IPS-15b (cell line): ENCODE measurements at regions not wholly inside any gene's neighbourhood (a gene's known extent, or its start where the extent isn't known, plus 50 kb on each side); places are given as distances from the start of the nearest gene placed in this dataset.

ENCODE experiments used
- H3K27me3 ChIP-seq: one replicate; pipeline ENCODE4 v1.6.1; 2013; ENCODE audit warnings: low read length; ENCODE audit not compliant: control insufficient read depth, insufficient read depth
- H3K36me3 ChIP-seq: one replicate; pipeline ENCODE4 v1.6.1; 2013; ENCODE audit warnings: low read length; ENCODE audit not compliant: control insufficient read depth, insufficient read depth
- H3K4me1 ChIP-seq: one replicate; pipeline ENCODE4 v1.6.1; 2013; ENCODE audit warnings: mild to moderate bottlenecking, low read length; ENCODE audit not compliant: control insufficient read depth, insufficient read depth
- H3K4me3 ChIP-seq: one replicate; pipeline ENCODE4 v1.5.1; 2013; ENCODE audit warnings: low read depth, low read length
- H3K9ac ChIP-seq: one replicate; pipeline ENCODE4 v1.6.1; 2013; ENCODE audit warnings: low read depth, mild to moderate bottlenecking, low read length
- H3K9me3 ChIP-seq: one replicate; pipeline ENCODE4 v1.6.1; 2013; ENCODE audit warnings: mild to moderate bottlenecking, low read length; ENCODE audit not compliant: control insufficient read depth, insufficient read depth

- Histone ChIP-seq H3K36me3 (no peaks in the 10 kb centered on the region), H3K27me3 (no peaks in the 10 kb centered on the region), H3K4me3 (no peak overlapping the region), H3K9me3 (no peaks in the 10 kb centered on the region), H3K4me1 (peaks cover 11% of the 10 kb centered on the region), H3K9ac (no peak overlapping the region)
Observed at GRCh38 chr4:114476310-114476709, 122.3 kb upstream of the UGT8 start.

- Histone ChIP-seq H3K4me3 (no peak overlapping the region), H3K9ac (no peak overlapping the region), H3K27me3 (no peaks in the 10 kb centered on the region), H3K9me3 (no peaks in the 10 kb centered on the region), H3K4me1 (peaks cover 11% of the 10 kb centered on the region), H3K36me3 (no peaks in the 10 kb centered on the region)
Observed at GRCh38 chr4:114479595-114479994, 119.0 kb upstream of the UGT8 start.

- Histone ChIP-seq H3K27me3 (no peaks in the 10 kb centered on the region), H3K9me3 (no peaks in the 10 kb centered on the region), H3K4me1 (peaks cover 16% of the 10 kb centered on the region), H3K4me3 (no peak overlapping the region), H3K36me3 (no peaks in the 10 kb centered on the region), H3K9ac (no peak overlapping the region)
Observed at GRCh38 chr4:114481856-114482255, 116.8 kb upstream of the UGT8 start.

- H3K4me3 ChIP-seq = no peak overlapping the region
- H3K9ac ChIP-seq = no peak overlapping the region
- H3K9me3 ChIP-seq = no peaks in the 10 kb centered on the region
- no peaks in the 10 kb centered on the region for H3K27me3 ChIP-seq
- peaks cover 10% of the 10 kb centered on the region for H3K4me1 ChIP-seq
- H3K36me3 ChIP-seq = no peaks in the 10 kb centered on the region
Observed at GRCh38 chr4:114487101-114487500, 111.5 kb upstream of the UGT8 start.

GRCh38 chr4:114488301-114488982 lies 110.2 kb upstream of the UGT8 start:
- Histone ChIP-seq H3K9me3 (no peaks in the 10 kb centered on the region), H3K9ac (no peak overlapping the region), H3K36me3 (no peaks in the 10 kb centered on the region), H3K4me1 (peaks cover 10% of the 10 kb centered on the region), H3K27me3 (no peaks in the 10 kb centered on the region), H3K4me3 (no peak overlapping the region)

GRCh38 chr4:114494246-114494803 lies 104.3 kb upstream of the UGT8 start:
- Histone ChIP-seq H3K9me3 (no peaks in the 10 kb centered on the region), H3K4me1 (peaks cover 13% of the 10 kb centered on the region), H3K4me3 (peak overlapping the region; percentile 38), H3K36me3 (no peaks in the 10 kb centered on the region), H3K9ac (peak overlapping the region; percentile 62), H3K27me3 (no peaks in the 10 kb centered on the region)

- Histone ChIP-seq H3K27me3 (no peaks in the 10 kb centered on the region), H3K9me3 (no peaks in the 10 kb centered on the region), H3K36me3 (no peaks in the 10 kb centered on the region), H3K4me1 (peaks cover 13% of the 10 kb centered on the region), H3K4me3 (peak overlapping the region; percentile 35), H3K9ac (no peak overlapping the region)
Observed at GRCh38 chr4:114495471-114495928, 103.1 kb upstream of the UGT8 start.

- H3K4me1 ChIP-seq = peaks cover 23% of the 10 kb centered on the region
- no peaks in the 10 kb centered on the region for H3K9me3 ChIP-seq
- H3K9ac ChIP-seq = no peak overlapping the region
- no peak overlapping the region for H3K4me3 ChIP-seq
- H3K36me3 ChIP-seq = no peaks in the 10 kb centered on the region
- H3K27me3 ChIP-seq = no peaks in the 10 kb centered on the region
Observed at GRCh38 chr4:114497116-114497515, 101.5 kb upstream of the UGT8 start.

- Histone ChIP-seq H3K36me3 (no peaks in the 10 kb centered on the region), H3K4me1 (peaks cover 9% of the 10 kb centered on the region), H3K4me3 (no peak overlapping the region), H3K9ac (no peak overlapping the region), H3K9me3 (no peaks in the 10 kb centered on the region), H3K27me3 (no peaks in the 10 kb centered on the region)
Observed at GRCh38 chr4:114509340-114509739, 89.3 kb upstream of the UGT8 start.

GRCh38 chr4:114512595-114513295 lies 85.9 kb upstream of the UGT8 start:
- Histone ChIP-seq H3K4me1 (peaks cover 9% of the 10 kb centered on the region), H3K9ac (no peak overlapping the region), H3K27me3 (no peaks in the 10 kb centered on the region), H3K36me3 (no peaks in the 10 kb centered on the region), H3K4me3 (no peak overlapping the region), H3K9me3 (no peaks in the 10 kb centered on the region)

- Histone ChIP-seq H3K36me3 (no peaks in the 10 kb centered on the region), H3K4me3 (no peak overlapping the region), H3K27me3 (no peaks in the 10 kb centered on the region), H3K9ac (no peak overlapping the region), H3K9me3 (no peaks in the 10 kb centered on the region), H3K4me1 (no peaks in the 10 kb centered on the region)
Observed at GRCh38 chr4:114519368-114519767, 79.2 kb upstream of the UGT8 start.

- no peaks in the 10 kb centered on the region for H3K4me1 ChIP-seq
- H3K27me3 ChIP-seq = no peaks in the 10 kb centered on the region
- H3K9me3 ChIP-seq = no peaks in the 10 kb centered on the region
- no peaks in the 10 kb centered on the region for H3K36me3 ChIP-seq
- no peak overlapping the region for H3K4me3 ChIP-seq
- no peak overlapping the region for H3K9ac ChIP-seq
Observed at GRCh38 chr4:114527170-114527569, 71.4 kb upstream of the UGT8 start.
